ENCODE measurements at regions not wholly inside any gene's neighbourhood (a gene's known extent, or its start where the extent isn't known, plus 50 kb on each side); places are given as distances from the start of the nearest gene placed in this dataset.
"Not testable (repeated sequence)": the region's sequence is repeated elsewhere in the genome, so short reads cannot be mapped to it uniquely, and the experiment has no call there.

GRCh38 chr2:125652280-125652679, 1003.7 kb upstream of the GYPC start:
- Histone ChIP-seq H3K27me3 (ENCODE audit: control insufficient read depth in 3 of 3, insufficient read depth in 3 of 3, low read length in 3 of 3) (no peaks in the 10 kb centered on the region), H3K9ac (ENCODE audit: low read depth in 1 of 3, low read length in 3 of 3) (no peak overlapping the region), H3K4me3 (ENCODE audit: low read length in 3 of 3) (no peak overlapping the region), H3K36me3 (ENCODE audit: control insufficient read depth in 3 of 3, insufficient read depth in 3 of 3, low read length in 3 of 3) (no peaks in the 10 kb centered on the region), H3K4me1 (ENCODE audit: control insufficient read depth in 3 of 3, insufficient read depth in 3 of 3, low read length in 3 of 3) (no peaks in the 10 kb centered on the region), H3K9me3 (ENCODE audit: control insufficient read depth in 3 of 3, low read length in 3 of 3) (no peaks in the 10 kb centered on the region), H3K27ac (ENCODE audit: low read depth, low read length) (no peak overlapping the region)

- Histone ChIP-seq H3K27me3 (ENCODE audit: control insufficient read depth in 3 of 3, insufficient read depth in 3 of 3, low read length in 3 of 3) (no peaks in the 10 kb centered on the region), H3K27ac (ENCODE audit: low read depth, low read length) (no peak overlapping the region), H3K9ac (ENCODE audit: low read depth in 1 of 3, low read length in 3 of 3) (no peak overlapping the region), H3K9me3 (ENCODE audit: control insufficient read depth in 3 of 3, low read length in 3 of 3) (no peaks in the 10 kb centered on the region), H3K36me3 (ENCODE audit: control insufficient read depth in 3 of 3, insufficient read depth in 3 of 3, low read length in 3 of 3) (no peaks in the 10 kb centered on the region), H3K4me3 (ENCODE audit: low read length in 3 of 3) (no peak overlapping the region), H3K4me1 (ENCODE audit: control insufficient read depth in 3 of 3, insufficient read depth in 3 of 3, low read length in 3 of 3) (no peaks in the 10 kb centered on the region)
Measured at GRCh38 chr2:125654226-125654625, 1001.7 kb upstream of the GYPC start.

GRCh38 chr2:125656190-125656589, 999.8 kb upstream of the GYPC start:
- Histone ChIP-seq H3K36me3 (ENCODE audit: control insufficient read depth in 3 of 3, insufficient read depth in 3 of 3, low read length in 3 of 3) (no peaks in the 10 kb centered on the region), H3K27me3 (ENCODE audit: control insufficient read depth in 3 of 3, insufficient read depth in 3 of 3, low read length in 3 of 3) (no peaks in the 10 kb centered on the region), H3K4me1 (ENCODE audit: control insufficient read depth in 3 of 3, insufficient read depth in 3 of 3, low read length in 3 of 3) (no peaks in the 10 kb centered on the region), H3K27ac (ENCODE audit: low read depth, low read length) (no peak overlapping the region), H3K9me3 (ENCODE audit: control insufficient read depth in 3 of 3, low read length in 3 of 3) (no peaks in the 10 kb centered on the region), H3K9ac (ENCODE audit: low read depth in 1 of 3, low read length in 3 of 3) (no peak overlapping the region), H3K4me3 (ENCODE audit: low read length in 3 of 3) (no peak overlapping the region)

GRCh38 chr2:125658583-125658982, 997.4 kb upstream of the GYPC start:
- no peak overlapping the region for H3K27ac ChIP-seq (ENCODE audit: low read depth, low read length)
- H3K36me3 ChIP-seq (ENCODE audit: control insufficient read depth in 3 of 3, insufficient read depth in 3 of 3, low read length in 3 of 3) = no peaks in the 10 kb centered on the region
- H3K4me3 ChIP-seq (ENCODE audit: low read length in 3 of 3) = no peak overlapping the region
- H3K27me3 ChIP-seq (ENCODE audit: control insufficient read depth in 3 of 3, insufficient read depth in 3 of 3, low read length in 3 of 3) = no peaks in the 10 kb centered on the region
- no peaks in the 10 kb centered on the region for H3K4me1 ChIP-seq (ENCODE audit: control insufficient read depth in 3 of 3, insufficient read depth in 3 of 3, low read length in 3 of 3)
- no peak overlapping the region for H3K9ac ChIP-seq (ENCODE audit: low read depth in 1 of 3, low read length in 3 of 3)
- H3K9me3 ChIP-seq (ENCODE audit: control insufficient read depth in 3 of 3, low read length in 3 of 3) = no peaks in the 10 kb centered on the region

- not testable (repeated sequence) for H3K4me1 ChIP-seq (ENCODE audit: control insufficient read depth in 3 of 3, insufficient read depth in 3 of 3, low read length in 3 of 3); H3K4me3 ChIP-seq (ENCODE audit: low read length in 3 of 3)
Measured at GRCh38 chr2:125660369-125660768, 995.6 kb upstream of the GYPC start.

GRCh38 chr2:125667630-125668029, 988.3 kb upstream of the GYPC start:
- Histone ChIP-seq H3K4me3 (ENCODE audit: low read length in 3 of 3) (no peak overlapping the region), H3K27ac (ENCODE audit: low read depth, low read length) (no peak overlapping the region), H3K9me3 (ENCODE audit: control insufficient read depth in 3 of 3, low read length in 3 of 3) (no peaks in the 10 kb centered on the region), H3K36me3 (ENCODE audit: control insufficient read depth in 3 of 3, insufficient read depth in 3 of 3, low read length in 3 of 3) (no peaks in the 10 kb centered on the region), H3K4me1 (ENCODE audit: control insufficient read depth in 3 of 3, insufficient read depth in 3 of 3, low read length in 3 of 3) (no peaks in the 10 kb centered on the region), H3K27me3 (ENCODE audit: control insufficient read depth in 3 of 3, insufficient read depth in 3 of 3, low read length in 3 of 3) (no peaks in the 10 kb centered on the region), H3K9ac (ENCODE audit: low read depth in 1 of 3, low read length in 3 of 3) (no peak overlapping the region)

More at GRCh38 chr2:125660369-125660768, 995.6 kb upstream of the GYPC start:
- not testable (repeated sequence) for H3K9ac ChIP-seq (ENCODE audit: low read depth in 1 of 3, low read length in 3 of 3); H3K27me3 ChIP-seq (ENCODE audit: control insufficient read depth in 3 of 3, insufficient read depth in 3 of 3, low read length in 3 of 3); H3K36me3 ChIP-seq (ENCODE audit: control insufficient read depth in 3 of 3, insufficient read depth in 3 of 3, low read length in 3 of 3); H3K9me3 ChIP-seq (ENCODE audit: control insufficient read depth in 3 of 3, low read length in 3 of 3); H3K27ac ChIP-seq (ENCODE audit: low read depth, low read length)

GRCh38 chr2:125679903-125680302, 976.1 kb upstream of the GYPC start:
- Histone ChIP-seq H3K36me3 (ENCODE audit: control insufficient read depth in 3 of 3, insufficient read depth in 3 of 3, low read length in 3 of 3) (no peaks in the 10 kb centered on the region), H3K9me3 (ENCODE audit: control insufficient read depth in 3 of 3, low read length in 3 of 3) (no peaks in the 10 kb centered on the region), H3K9ac (ENCODE audit: low read depth in 1 of 3, low read length in 3 of 3) (no peak overlapping the region), H3K4me3 (ENCODE audit: low read length in 3 of 3) (no peak overlapping the region), H3K27ac (ENCODE audit: low read depth, low read length) (no peak overlapping the region), H3K4me1 (ENCODE audit: control insufficient read depth in 3 of 3, insufficient read depth in 3 of 3, low read length in 3 of 3) (no peaks in the 10 kb centered on the region), H3K27me3 (ENCODE audit: control insufficient read depth in 3 of 3, insufficient read depth in 3 of 3, low read length in 3 of 3) (no peaks in the 10 kb centered on the region)

- Histone ChIP-seq H3K4me3 (ENCODE audit: low read length in 3 of 3) (no peak overlapping the region), H3K36me3 (ENCODE audit: control insufficient read depth in 3 of 3, insufficient read depth in 3 of 3, low read length in 3 of 3) (no peaks in the 10 kb centered on the region), H3K9ac (ENCODE audit: low read depth in 1 of 3, low read length in 3 of 3) (no peak overlapping the region), H3K27me3 (ENCODE audit: control insufficient read depth in 3 of 3, insufficient read depth in 3 of 3, low read length in 3 of 3) (no peaks in the 10 kb centered on the region), H3K9me3 (ENCODE audit: control insufficient read depth in 3 of 3, low read length in 3 of 3) (no peaks in the 10 kb centered on the region), H3K4me1 (ENCODE audit: control insufficient read depth in 3 of 3, insufficient read depth in 3 of 3, low read length in 3 of 3) (no peaks in the 10 kb centered on the region), H3K27ac (ENCODE audit: low read depth, low read length) (no peak overlapping the region)
Measured at GRCh38 chr2:125680809-125681208, 975.1 kb upstream of the GYPC start.

- H3K27ac ChIP-seq (ENCODE audit: low read depth, low read length) = no peak overlapping the region
Measured at GRCh38 chr2:125681576-125681975, 974.4 kb upstream of the GYPC start.

GRCh38 chr2:125681976-125682805, 973.8 kb upstream of the GYPC start:
- Histone ChIP-seq H3K4me1 (ENCODE audit: control insufficient read depth in 3 of 3, insufficient read depth in 3 of 3, low read length in 3 of 3) (no peaks in the 10 kb centered on the region), H3K4me3 (ENCODE audit: low read length in 3 of 3) (no peak overlapping the region), H3K36me3 (ENCODE audit: control insufficient read depth in 3 of 3, insufficient read depth in 3 of 3, low read length in 3 of 3) (no peaks in the 10 kb centered on the region), H3K27me3 (ENCODE audit: control insufficient read depth in 3 of 3, insufficient read depth in 3 of 3, low read length in 3 of 3) (no peaks in the 10 kb centered on the region), H3K9ac (ENCODE audit: low read depth in 1 of 3, low read length in 3 of 3) (no peak overlapping the region), H3K27ac (ENCODE audit: low read depth, low read length) (no peak overlapping the region), H3K9me3 (ENCODE audit: control insufficient read depth in 3 of 3, low read length in 3 of 3) (no peaks in the 10 kb centered on the region)

More at GRCh38 chr2:125681576-125681975, 974.4 kb upstream of the GYPC start:
- H3K4me3 ChIP-seq (ENCODE audit: low read length in 3 of 3) = no peak overlapping the region
- H3K27me3 ChIP-seq (ENCODE audit: control insufficient read depth in 3 of 3, insufficient read depth in 3 of 3, low read length in 3 of 3) = no peaks in the 10 kb centered on the region
- no peaks in the 10 kb centered on the region for H3K36me3 ChIP-seq (ENCODE audit: control insufficient read depth in 3 of 3, insufficient read depth in 3 of 3, low read length in 3 of 3)
- H3K9me3 ChIP-seq (ENCODE audit: control insufficient read depth in 3 of 3, low read length in 3 of 3) = no peaks in the 10 kb centered on the region
- H3K9ac ChIP-seq (ENCODE audit: low read depth in 1 of 3, low read length in 3 of 3) = no peak overlapping the region
- no peaks in the 10 kb centered on the region for H3K4me1 ChIP-seq (ENCODE audit: control insufficient read depth in 3 of 3, insufficient read depth in 3 of 3, low read length in 3 of 3)
